Smooth muscle cell (in vitro differentiated cells): ENCODE measurements at regions not wholly inside any gene's neighbourhood (a gene's known extent, or its start where the extent isn't known, plus 50 kb on each side); places are given as distances from the start of the nearest gene placed in this dataset.

Source experiments
- DNase-seq: peaks from one replicate; lab custom pipeline; 2025; ENCODE audit not compliant: unreplicated experiment; lab: John Stamatoyannopoulos, UW
- H2AFZ ChIP-seq: fragments of 200-600 bp; sonication (generic); 2 replicates; pipeline ENCODE4 v1.6.0; 2016; ENCODE audit warnings: antibody characterized with exemption, low read depth, mild to moderate bottlenecking
- H3F3A ChIP-seq: fragments of 200-600 bp; sonication (generic); 2 replicates; pipeline ENCODE4 v1.6.0; 2017; ENCODE audit warnings: antibody characterized with exemption, low read depth
- H3K27ac ChIP-seq: fragments of 200-600 bp; sonication (generic); 2 replicates; pipeline ENCODE4 v1.5.1; 2016; ENCODE audit warnings: low read depth, mild to moderate bottlenecking
- H3K27me3 ChIP-seq: fragments of 200-600 bp; sonication (generic); 2 replicates; pipeline ENCODE4 v1.6.1; 2016; ENCODE audit warnings: low read depth, mild to moderate bottlenecking
- H3K36me3 ChIP-seq: fragments of 200-600 bp; sonication (generic); 2 replicates; pipeline ENCODE4 v1.5.1; 2016; ENCODE audit warnings: low read depth
- H3K4me1 ChIP-seq: fragments of 200-600 bp; sonication (generic); 2 replicates; pipeline ENCODE4 v1.5.1; 2016; ENCODE audit warnings: low read depth
- H3K4me2 ChIP-seq: fragments of 200-600 bp; sonication (generic); 2 replicates; pipeline ENCODE4 v1.6.0; 2016; ENCODE audit warnings: mild to moderate bottlenecking
- H3K4me3 ChIP-seq: fragments of 200-600 bp; sonication (generic); 2 replicates; pipeline ENCODE4 v1.5.1; 2016; ENCODE audit warnings: mild to moderate bottlenecking
- H3K79me2 ChIP-seq: fragments of 200-600 bp; sonication (generic); 2 replicates; pipeline ENCODE4 v1.6.0; 2016; ENCODE audit warnings: low read depth, mild to moderate bottlenecking
- H3K9ac ChIP-seq: fragments of 200-600 bp; sonication (generic); 2 replicates; pipeline ENCODE4 v1.6.0; 2016; ENCODE audit warnings: low read depth
- H3K9me3 ChIP-seq: fragments of 200-600 bp; sonication (generic); replicated peaks from 2 replicates; pipeline ENCODE4 v1.5.1; 2016; ENCODE audit warnings: low read depth
- H4K20me1 ChIP-seq: fragments of 200-600 bp; sonication (generic); 2 replicates; pipeline ENCODE4 v1.6.0; 2016; ENCODE audit warnings: low read depth
- CTCF ChIP-seq: fragments of 200-600 bp; sonication (generic); IDR thresholded peaks from 2 replicates; pipeline ENCODE4 v1.5.1; 2017; ENCODE audit warnings: borderline replicate concordance, mild to moderate bottlenecking, antibody characterized with exemption; ENCODE audit not compliant: insufficient read depth, poor library complexity, severe bottlenecking
- WGBS: methylation state at CpG from one replicate; pipeline ENCODE4 v1.1.7; 2016; ENCODE audit warnings: low lambda C conversion rate; 5-methylcytosine and 5-hydroxymethylcytosine counted together

GRCh38 chr13:69044629-69045028 lies 1063.0 kb upstream of the ATXN8OS start:
- Histone ChIP-seq H2AFZ (no peak overlapping the region), H3K27me3 (no peaks in the 10 kb centered on the region), H3K4me2 (no peak overlapping the region), H3K4me1 (no peaks in the 10 kb centered on the region), H3K36me3 (no peaks in the 10 kb centered on the region), H3K4me3 (no peak overlapping the region), H3K27ac (no peak overlapping the region), H3F3A (no peaks in the 10 kb centered on the region), H3K9me3 (no peaks in the 10 kb centered on the region), H3K79me2 (no peaks in the 10 kb centered on the region), H3K9ac (no peak overlapping the region), H4K20me1 (no peaks in the 10 kb centered on the region)
- DNase-seq = no peak
- no peak for TF ChIP-seq CTCF
- 93% methylated on average over 9 of the region's 9 CpGs for WGBS

DNA sequence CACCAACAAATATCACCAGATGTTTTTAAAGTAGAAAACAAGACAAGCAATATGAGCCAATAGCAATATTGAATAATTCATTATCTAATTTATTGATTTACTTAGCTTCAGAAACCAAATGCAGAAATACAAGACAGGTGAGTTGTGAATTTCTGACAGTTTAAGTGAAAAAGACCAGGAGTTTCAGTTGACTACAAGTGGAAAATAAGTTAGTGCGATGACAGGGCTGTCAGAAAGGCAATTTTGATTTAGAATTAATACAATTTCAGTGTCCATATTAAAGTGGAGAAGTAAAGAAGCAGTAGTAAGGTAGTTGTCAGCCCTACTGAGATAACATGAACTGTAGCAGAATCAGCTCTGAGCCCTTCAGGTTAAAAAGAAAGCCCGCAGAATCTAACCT lies 1066.7 kb upstream of the ATXN8OS start:
- H3K27me3 ChIP-seq = no peaks in the 10 kb centered on the region

DNA sequence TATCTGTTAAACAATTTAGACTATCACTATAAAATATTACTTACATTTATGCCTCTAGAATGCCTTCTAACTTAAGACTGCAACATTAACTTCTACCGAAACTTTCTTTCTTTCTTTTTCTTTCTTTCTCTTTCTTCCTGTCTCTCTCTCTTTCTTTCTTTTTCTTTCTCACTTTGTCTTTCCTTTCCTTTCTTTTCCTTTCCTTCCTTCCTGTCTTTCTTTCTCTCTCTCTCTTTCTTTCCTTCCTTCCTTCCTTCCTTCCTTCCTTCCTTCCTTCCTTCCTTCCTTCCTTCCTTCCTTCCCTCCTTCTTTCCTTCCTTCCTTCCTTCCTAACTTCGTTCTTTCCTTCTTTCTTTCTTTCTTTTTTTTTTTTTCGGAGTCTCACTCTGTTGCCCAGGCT lies 1071.9 kb upstream of the ATXN8OS start:
- Histone ChIP-seq H4K20me1 (no peaks in the 10 kb centered on the region), H3K4me2 (no peak overlapping the region), H3K9ac (no peak overlapping the region), H2AFZ (no peak overlapping the region), H3K4me3 (no peak overlapping the region), H3F3A (no peaks in the 10 kb centered on the region), H3K36me3 (no peaks in the 10 kb centered on the region), H3K9me3 (no peaks in the 10 kb centered on the region), H3K4me1 (no peaks in the 10 kb centered on the region), H3K27ac (no peak overlapping the region), H3K27me3 (no peaks in the 10 kb centered on the region), H3K79me2 (no peaks in the 10 kb centered on the region)
- no peak for TF ChIP-seq CTCF
- no peak for DNase-seq
- WGBS = 97% methylated on average over 1 of the region's 3 CpGs

More for the DNA sequence above, 1066.7 kb upstream of the ATXN8OS start:
- H3K4me3 ChIP-seq = no peak overlapping the region
- H3K9me3 ChIP-seq = no peaks in the 10 kb centered on the region
- no peaks in the 10 kb centered on the region for H3K4me1 ChIP-seq
- no peak for DNase-seq
- H3K79me2 ChIP-seq = no peaks in the 10 kb centered on the region
- no peak overlapping the region for H3K27ac ChIP-seq
- WGBS = 92% methylated on average over 2 of the region's 2 CpGs
- TF ChIP-seq CTCF = no peak
- H3K36me3 ChIP-seq = no peaks in the 10 kb centered on the region
- no peaks in the 10 kb centered on the region for H4K20me1 ChIP-seq
- H3F3A ChIP-seq = no peaks in the 10 kb centered on the region
- no peak overlapping the region for H3K4me2 ChIP-seq
- no peak overlapping the region for H2AFZ ChIP-seq
- H3K9ac ChIP-seq = no peak overlapping the region

- no peak overlapping the region for H3K4me3 ChIP-seq
- no peak overlapping the region for H3K9ac ChIP-seq
- no peaks in the 10 kb centered on the region for H4K20me1 ChIP-seq
- no peaks in the 10 kb centered on the region for H3K4me1 ChIP-seq
- H3K4me2 ChIP-seq = no peak overlapping the region
- no peaks in the 10 kb centered on the region for H3K9me3 ChIP-seq
- no peak for DNase-seq
- H3K27ac ChIP-seq = no peak overlapping the region
- no peaks in the 10 kb centered on the region for H3K27me3 ChIP-seq
- TF ChIP-seq CTCF = no peak
- H3K79me2 ChIP-seq = no peaks in the 10 kb centered on the region
- no peaks in the 10 kb centered on the region for H3K36me3 ChIP-seq
- H2AFZ ChIP-seq = no peak overlapping the region
- no peaks in the 10 kb centered on the region for H3F3A ChIP-seq
Measured at GRCh38 chr13:69028936-69029335, 1078.7 kb upstream of the ATXN8OS start.
